ENCODE measurements at regions not wholly inside any gene's neighbourhood (a gene's known extent, or its start where the extent isn't known, plus 50 kb on each side); places are given as distances from the start of the nearest gene placed in this dataset.

GRCh38 chr9:78939311-78940065 lies 632.3 kb upstream of the TLE4 start:
- H3K27me3 Mint-ChIP-seq = no peaks in the 10 kb centered on the region
- no peak overlapping the region for H3K27ac Mint-ChIP-seq
- H3K36me3 Mint-ChIP-seq (ENCODE audit: low read depth) = no peaks in the 10 kb centered on the region
- H3K9me3 Mint-ChIP-seq = peaks cover 7% of the 10 kb centered on the region
- no peak overlapping the region for H3K4me3 Mint-ChIP-seq
- H3K4me1 Mint-ChIP-seq (ENCODE audit: low read depth) = no peaks in the 10 kb centered on the region

- peaks cover 7% of the 10 kb centered on the region for H3K9me3 Mint-ChIP-seq
- H3K36me3 Mint-ChIP-seq (ENCODE audit: low read depth) = no peaks in the 10 kb centered on the region
- no peaks in the 10 kb centered on the region for H3K4me1 Mint-ChIP-seq (ENCODE audit: low read depth)
- no peak overlapping the region for H3K4me3 Mint-ChIP-seq
- no peak overlapping the region for H3K27ac Mint-ChIP-seq
- no peaks in the 10 kb centered on the region for H3K27me3 Mint-ChIP-seq
Observed at GRCh38 chr9:78940121-78940855, 631.5 kb upstream of the TLE4 start.

- peaks cover 24% of the 10 kb centered on the region for H3K9me3 Mint-ChIP-seq
- no peak overlapping the region for H3K27ac Mint-ChIP-seq
- H3K4me1 Mint-ChIP-seq (ENCODE audit: low read depth) = no peaks in the 10 kb centered on the region
- H3K27me3 Mint-ChIP-seq = no peaks in the 10 kb centered on the region
- H3K36me3 Mint-ChIP-seq (ENCODE audit: low read depth) = peaks cover 2% of the 10 kb centered on the region
- H3K4me3 Mint-ChIP-seq = no peak overlapping the region
Observed at GRCh38 chr9:78954286-78954685, 617.5 kb upstream of the TLE4 start.

GRCh38 chr9:78958892-78959291 lies 612.9 kb upstream of the TLE4 start:
- Mint-ChIP-seq H3K36me3 (ENCODE audit: low read depth) (no peaks in the 10 kb centered on the region), H3K27ac (no peak overlapping the region)

GRCh38 chr9:78962156-78962555 lies 609.6 kb upstream of the TLE4 start:
- Mint-ChIP-seq H3K9me3 (peaks cover 30% of the 10 kb centered on the region), H3K4me1 (ENCODE audit: low read depth) (no peaks in the 10 kb centered on the region), H3K4me3 (no peak overlapping the region), H3K27ac (no peak overlapping the region), H3K36me3 (ENCODE audit: low read depth) (no peaks in the 10 kb centered on the region), H3K27me3 (no peaks in the 10 kb centered on the region)

More at GRCh38 chr9:78958892-78959291, 612.9 kb upstream of the TLE4 start:
- no peaks in the 10 kb centered on the region for H3K27me3 Mint-ChIP-seq
- no peaks in the 10 kb centered on the region for H3K4me1 Mint-ChIP-seq (ENCODE audit: low read depth)
- no peak overlapping the region for H3K4me3 Mint-ChIP-seq
- H3K9me3 Mint-ChIP-seq = peaks cover 30% of the 10 kb centered on the region

- Mint-ChIP-seq H3K36me3 (ENCODE audit: low read depth) (no peaks in the 10 kb centered on the region), H3K9me3 (peaks cover 23% of the 10 kb centered on the region), H3K27ac (no peak overlapping the region), H3K27me3 (no peaks in the 10 kb centered on the region), H3K4me3 (no peak overlapping the region), H3K4me1 (ENCODE audit: low read depth) (no peaks in the 10 kb centered on the region)
Observed at GRCh38 chr9:78963911-78964310, 607.9 kb upstream of the TLE4 start.

GRCh38 chr9:78967596-78968217 lies 604.1 kb upstream of the TLE4 start:
- no peak overlapping the region for H3K4me3 Mint-ChIP-seq
- no peaks in the 10 kb centered on the region for H3K36me3 Mint-ChIP-seq (ENCODE audit: low read depth)
- H3K9me3 Mint-ChIP-seq = no peaks in the 10 kb centered on the region
- no peak overlapping the region for H3K27ac Mint-ChIP-seq
- no peaks in the 10 kb centered on the region for H3K4me1 Mint-ChIP-seq (ENCODE audit: low read depth)
- no peaks in the 10 kb centered on the region for H3K27me3 Mint-ChIP-seq

- no peak overlapping the region for H3K4me3 Mint-ChIP-seq
- H3K27ac Mint-ChIP-seq = no peak overlapping the region
- H3K4me1 Mint-ChIP-seq (ENCODE audit: low read depth) = no peaks in the 10 kb centered on the region
- no peaks in the 10 kb centered on the region for H3K36me3 Mint-ChIP-seq (ENCODE audit: low read depth)
- H3K9me3 Mint-ChIP-seq = no peaks in the 10 kb centered on the region
- H3K27me3 Mint-ChIP-seq = no peaks in the 10 kb centered on the region
Observed at GRCh38 chr9:78970375-78970774, 601.4 kb upstream of the TLE4 start.

GRCh38 chr9:78971540-78971939 lies 600.2 kb upstream of the TLE4 start:
- Mint-ChIP-seq H3K27ac (no peak overlapping the region), H3K4me1 (ENCODE audit: low read depth) (no peaks in the 10 kb centered on the region), H3K4me3 (no peak overlapping the region), H3K9me3 (no peaks in the 10 kb centered on the region), H3K27me3 (no peaks in the 10 kb centered on the region), H3K36me3 (ENCODE audit: low read depth) (no peaks in the 10 kb centered on the region)

GRCh38 chr9:78972303-78972999 lies 599.3 kb upstream of the TLE4 start:
- no peak overlapping the region for H3K4me3 Mint-ChIP-seq
- no peaks in the 10 kb centered on the region for H3K9me3 Mint-ChIP-seq
- no peaks in the 10 kb centered on the region for H3K36me3 Mint-ChIP-seq (ENCODE audit: low read depth)
- H3K27me3 Mint-ChIP-seq = no peaks in the 10 kb centered on the region
- no peak overlapping the region for H3K27ac Mint-ChIP-seq
- H3K4me1 Mint-ChIP-seq (ENCODE audit: low read depth) = no peaks in the 10 kb centered on the region

GRCh38 chr9:78973907-78974306 lies 597.9 kb upstream of the TLE4 start:
- Mint-ChIP-seq H3K27ac (no peak overlapping the region), H3K9me3 (no peaks in the 10 kb centered on the region), H3K4me3 (no peak overlapping the region), H3K36me3 (ENCODE audit: low read depth) (no peaks in the 10 kb centered on the region), H3K27me3 (no peaks in the 10 kb centered on the region), H3K4me1 (ENCODE audit: low read depth) (no peaks in the 10 kb centered on the region)

- Mint-ChIP-seq H3K27ac (no peak overlapping the region), H3K36me3 (ENCODE audit: low read depth) (no peaks in the 10 kb centered on the region), H3K4me3 (no peak overlapping the region), H3K27me3 (no peaks in the 10 kb centered on the region), H3K9me3 (no peaks in the 10 kb centered on the region), H3K4me1 (ENCODE audit: low read depth) (no peaks in the 10 kb centered on the region)
Observed at GRCh38 chr9:78982849-78983248, 588.9 kb upstream of the TLE4 start.

GRCh38 chr9:78985084-78985738 lies 586.6 kb upstream of the TLE4 start:
- no peaks in the 10 kb centered on the region for H3K4me1 Mint-ChIP-seq (ENCODE audit: low read depth)
- no peaks in the 10 kb centered on the region for H3K9me3 Mint-ChIP-seq
- H3K27me3 Mint-ChIP-seq = no peaks in the 10 kb centered on the region
- H3K27ac Mint-ChIP-seq = no peak overlapping the region
- H3K36me3 Mint-ChIP-seq (ENCODE audit: low read depth) = no peaks in the 10 kb centered on the region
- no peak overlapping the region for H3K4me3 Mint-ChIP-seq

GRCh38 chr9:78986446-78986845 lies 585.3 kb upstream of the TLE4 start:
- Mint-ChIP-seq H3K9me3 (no peaks in the 10 kb centered on the region), H3K27ac (no peak overlapping the region), H3K4me1 (ENCODE audit: low read depth) (no peaks in the 10 kb centered on the region), H3K36me3 (ENCODE audit: low read depth) (no peaks in the 10 kb centered on the region), H3K27me3 (no peaks in the 10 kb centered on the region), H3K4me3 (no peak overlapping the region)

All from stimulated activated naive CD8-positive, alpha-beta T cell treated with anti-CD3 and anti-CD28 coated beads, Interleukin-15, Interleukin-2, amounts not matched to agents 100 ng/mL and 50 ng/mL, for 24 hours (primary cell).